ENCODE measurements at regions not wholly inside any gene's neighbourhood (a gene's known extent, or its start where the extent isn't known, plus 50 kb on each side); places are given as distances from the start of the nearest gene placed in this dataset.
"Not testable (repeated sequence)": the region's sequence is repeated elsewhere in the genome, so short reads cannot be mapped to it uniquely, and the experiment has no call there.

GRCh38 chr1:173303984-173304383, 96.9 kb upstream of the TNFSF4 start:
- Mint-ChIP-seq H3K36me3 (peaks cover 0 to 5% (median 0%) of the 10 kb centered on the region in 3 donors), H3K27ac (no peak overlapping the region), H3K9me3 (peaks cover 0 to under 1% (median 0%) of the 10 kb centered on the region in 6 donors), H3K27me3 (ENCODE audit: low read depth in 3 of 3) (peaks cover 0 to 2% (median 0%) of the 10 kb centered on the region in 3 donors), H3K4me1 (no peaks in the 10 kb centered on the region), H3K4me3 (no peak overlapping the region)
- no peak for DNase-seq

- no peak for DNase-seq
- Mint-ChIP-seq H3K27ac (no peak overlapping the region), H3K4me1 (no peaks in the 10 kb centered on the region), H3K27me3 (ENCODE audit: low read depth in 3 of 3) (peaks cover 0 to 2% (median 0%) of the 10 kb centered on the region in 3 donors), H3K36me3 (peaks cover 0 to 5% (median 0%) of the 10 kb centered on the region in 3 donors), H3K9me3 (peaks cover 0 to 1% (median 0%) of the 10 kb centered on the region in 6 donors), H3K4me3 (no peak overlapping the region)
These were observed 97.5 kb upstream of the TNFSF4 start for GRCh38 chr1:173304529-173305227.

DNA sequence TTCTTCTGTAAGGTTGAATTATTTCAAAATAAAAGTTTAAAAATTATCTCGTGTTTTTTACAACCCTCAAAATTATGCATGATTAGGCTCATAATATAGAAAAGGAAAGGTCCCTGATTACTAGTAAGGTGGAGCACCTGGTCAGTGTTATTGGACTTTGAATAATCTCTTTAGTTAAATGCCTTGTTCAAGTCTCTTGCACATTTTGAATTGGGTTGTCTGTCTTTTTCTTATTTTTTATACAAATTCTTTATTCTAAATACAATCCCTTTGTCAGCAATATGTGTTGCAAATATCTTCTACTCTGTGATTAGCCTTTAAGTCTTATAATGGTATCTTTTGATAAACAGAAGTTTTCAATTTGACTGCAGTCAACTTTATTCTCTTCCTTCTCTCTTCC, 100.7 kb upstream of the TNFSF4 start:
- DNase-seq: no peak
- Mint-ChIP-seq H3K4me3 (no peak overlapping the region), H3K27ac (no peak overlapping the region), H3K36me3 (peaks cover 0 to 8% (median 4%) of the 10 kb centered on the region in 3 donors), H3K4me1 (no peaks in the 10 kb centered on the region), H3K27me3 (ENCODE audit: low read depth in 3 of 3) (peaks cover 0 to 6% (median 1%) of the 10 kb centered on the region in 3 donors), H3K9me3 (peaks cover 0 to 2% (median 0%) of the 10 kb centered on the region in 6 donors)

GRCh38 chr1:173314656-173315055, 107.5 kb upstream of the TNFSF4 start:
- DNase-seq: no peak
- Mint-ChIP-seq H3K4me3 (no peak overlapping the region), H3K27me3 (ENCODE audit: low read depth in 3 of 3) (peaks cover 0 to 8% (median 5%) of the 10 kb centered on the region in 3 donors), H3K9me3 (peaks cover 0 to 4% (median 0%) of the 10 kb centered on the region in 6 donors), H3K4me1 (no peaks in the 10 kb centered on the region), H3K36me3 (peaks cover 3 to 9% (median 9%) of the 10 kb centered on the region in 3 donors), H3K27ac (no peak overlapping the region)

GRCh38 chr1:173315296-173315695, 108.2 kb upstream of the TNFSF4 start:
- H3K4me1 Mint-ChIP-seq: no peaks in the 10 kb centered on the region
- no peak overlapping the region for H3K27ac Mint-ChIP-seq
- H3K36me3 Mint-ChIP-seq: peaks cover 3 to 15% (median 9%) of the 10 kb centered on the region in 3 donors
- peaks cover 0 to 3% (median 0%) of the 10 kb centered on the region in 6 donors for H3K9me3 Mint-ChIP-seq
- peaks cover 0 to 11% (median 4%) of the 10 kb centered on the region in 3 donors for H3K27me3 Mint-ChIP-seq (ENCODE audit: low read depth in 3 of 3)
- DNase-seq: no peak
- no peak overlapping the region for H3K4me3 Mint-ChIP-seq

GRCh38 chr1:173318788-173319187, 111.7 kb upstream of the TNFSF4 start:
- Mint-ChIP-seq H3K36me3 (peaks cover 10 to 32% (median 14%) of the 10 kb centered on the region in 3 donors), H3K27ac (no peak overlapping the region), H3K4me1 (no peaks in the 10 kb centered on the region), H3K27me3 (ENCODE audit: low read depth in 3 of 3) (peaks cover 0 to 7% (median 4%) of the 10 kb centered on the region in 3 donors), H3K4me3 (no peak overlapping the region), H3K9me3 (peaks cover 0 to 7% (median 2%) of the 10 kb centered on the region in 6 donors)
- DNase-seq: no peak

- not testable (repeated sequence) for H3K27ac Mint-ChIP-seq; H3K27me3 Mint-ChIP-seq (ENCODE audit: low read depth in 3 of 3)
- peaks cover 12 to 26% (median 15%) of the 10 kb centered on the region in 3 donors for H3K36me3 Mint-ChIP-seq
These were observed 117.2 kb upstream of the TNFSF4 start for GRCh38 chr1:173324352-173324751.

DNA sequence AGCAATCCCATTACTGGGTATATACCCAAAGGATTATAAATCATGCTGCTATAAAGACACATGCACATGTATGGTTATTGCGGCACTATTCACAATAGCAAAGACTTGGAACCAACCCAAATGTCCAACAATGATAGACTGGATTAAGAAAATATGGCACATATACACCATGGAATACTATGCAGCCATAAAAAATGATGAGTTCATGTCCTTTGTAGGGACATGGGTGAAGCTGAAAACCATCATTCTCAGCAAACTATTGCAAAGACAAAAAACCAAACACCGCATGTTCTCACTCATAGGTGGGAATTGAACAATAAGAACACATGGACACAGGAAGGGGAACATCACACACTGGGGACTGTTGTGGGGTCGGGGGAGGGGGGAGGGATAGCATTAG, 120.9 kb upstream of the TNFSF4 start:
- H3K27ac Mint-ChIP-seq; H3K4me1 Mint-ChIP-seq; H3K27me3 Mint-ChIP-seq (ENCODE audit: low read depth in 3 of 3); H3K4me3 Mint-ChIP-seq; DNase-seq: not testable (repeated sequence)
- H3K9me3 Mint-ChIP-seq: peaks cover 0 to 10% (median 2%) of the 10 kb centered on the region in 6 donors
- H3K36me3 Mint-ChIP-seq: peaks cover 7 to 12% (median 9%) of the 10 kb centered on the region in 3 donors

More at GRCh38 chr1:173324352-173324751, 117.2 kb upstream of the TNFSF4 start:
- not testable (repeated sequence) for DNase-seq, H3K4me3 Mint-ChIP-seq, H3K4me1 Mint-ChIP-seq
- H3K9me3 Mint-ChIP-seq: peaks cover 0 to 10% (median 2%) of the 10 kb centered on the region in 6 donors

DNA sequence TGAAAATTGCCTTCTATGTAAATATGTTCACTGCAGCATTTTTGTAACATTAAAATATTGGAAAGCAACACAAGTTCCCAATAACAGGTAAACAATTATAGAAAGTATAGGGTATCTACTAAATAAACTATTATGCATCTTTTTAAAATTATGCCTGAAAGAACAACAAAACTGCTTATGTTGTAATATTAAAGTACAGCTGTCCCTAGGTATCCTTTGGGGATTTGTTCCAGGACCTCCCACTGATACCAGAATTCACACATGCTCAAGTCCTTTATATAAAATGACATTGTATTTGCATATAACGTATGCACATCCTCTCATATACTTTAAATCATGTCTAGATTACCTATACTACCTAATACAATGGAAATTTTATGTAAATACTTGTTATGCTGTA, 121.8 kb upstream of the TNFSF4 start:
- no peak for DNase-seq
- H3K4me1 Mint-ChIP-seq: peaks cover 8 to 10% of the 10 kb centered on the region in 2 donors
- peaks cover 4 to 6% (median 5%) of the 10 kb centered on the region in 3 donors for H3K36me3 Mint-ChIP-seq
- peaks cover 0 to 5% (median under 1%) of the 10 kb centered on the region in 6 donors for H3K9me3 Mint-ChIP-seq
- H3K27ac Mint-ChIP-seq: no peak overlapping the region
- H3K27me3 Mint-ChIP-seq (ENCODE audit: low read depth in 3 of 3): no peaks in the 10 kb centered on the region
- H3K4me3 Mint-ChIP-seq: no peak overlapping the region

DNA sequence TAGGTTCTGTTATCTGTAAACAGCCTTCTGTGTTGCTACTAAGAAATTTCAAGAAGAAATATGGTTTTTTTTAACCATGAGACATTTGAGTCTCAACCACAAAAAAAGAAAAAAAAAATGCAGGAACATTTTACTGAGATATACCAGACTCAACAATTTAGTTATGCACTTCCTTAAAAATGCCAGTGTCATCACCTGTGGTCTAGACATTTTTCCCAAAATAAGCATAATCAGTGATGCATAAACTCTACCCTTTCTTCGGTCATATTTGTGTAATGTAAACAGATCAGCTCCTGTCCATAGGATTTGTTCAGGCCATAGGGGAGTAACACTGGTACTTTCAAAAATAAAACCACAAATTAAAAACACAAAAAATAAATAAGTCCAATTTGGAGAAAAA, 122.6 kb upstream of the TNFSF4 start:
- Mint-ChIP-seq H3K36me3 (peaks cover 2 to 6% (median 4%) of the 10 kb centered on the region in 3 donors), H3K4me1 (peaks cover 8 to 10% of the 10 kb centered on the region in 2 donors), H3K4me3 (no peak overlapping the region), H3K9me3 (peaks cover 0 to 2% (median 0%) of the 10 kb centered on the region in 6 donors), H3K27me3 (ENCODE audit: low read depth in 3 of 3) (no peaks in the 10 kb centered on the region), H3K27ac (no peak overlapping the region)
- DNase-seq: no peak

- H3K36me3 Mint-ChIP-seq: peaks cover 8 to 12% (median 10%) of the 10 kb centered on the region in 3 donors
These were observed 123.2 kb upstream of the TNFSF4 start for GRCh38 chr1:173330149-173330951.

DNA sequence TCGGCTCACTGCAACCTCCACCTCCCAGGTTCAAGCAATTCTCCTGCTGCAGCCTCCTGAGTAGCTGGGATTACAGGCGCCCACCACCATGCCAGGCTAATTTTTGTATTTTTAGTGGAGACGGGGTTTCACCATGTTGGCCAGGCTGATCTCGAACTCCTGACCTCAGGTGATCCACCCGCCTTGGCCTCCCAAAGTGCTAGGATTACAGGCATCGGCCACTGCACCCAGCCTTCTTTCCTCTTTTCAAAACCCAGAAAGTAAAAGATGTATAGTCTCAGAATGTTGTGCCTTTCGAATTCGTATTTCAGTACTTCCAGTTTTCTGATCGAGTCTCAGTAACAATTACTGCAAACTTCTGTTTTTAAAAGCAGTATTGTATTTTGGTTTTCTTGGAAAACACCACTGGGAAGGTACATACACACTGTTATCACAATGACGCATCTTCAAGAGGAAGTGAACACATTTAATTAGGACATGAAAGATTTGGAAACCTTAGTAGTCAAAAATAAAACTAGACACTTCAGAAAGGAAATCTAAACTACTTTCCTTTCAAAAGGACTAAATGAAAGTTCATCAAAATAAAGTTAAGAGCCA, 123.9 kb upstream of the TNFSF4 start:
- not testable (repeated sequence) for H3K4me1 Mint-ChIP-seq; H3K27me3 Mint-ChIP-seq (ENCODE audit: low read depth in 3 of 3); DNase-seq; H3K9me3 Mint-ChIP-seq
- peak overlapping the region in 5 of 6 donors; percentile 51 to 81 (median 68) for H3K27ac Mint-ChIP-seq
- peak overlapping the region in 1 of 5 donors; percentile 20 for H3K4me3 Mint-ChIP-seq
- H3K36me3 Mint-ChIP-seq: peaks cover 8 to 12% (median 11%) of the 10 kb centered on the region in 3 donors

More at GRCh38 chr1:173330149-173330951, 123.2 kb upstream of the TNFSF4 start:
- Mint-ChIP-seq H3K27me3 (ENCODE audit: low read depth in 3 of 3) (no peaks in the 10 kb centered on the region), H3K4me3 (no peak overlapping the region), H3K9me3 (peaks cover 0 to 2% (median 0%) of the 10 kb centered on the region in 6 donors), H3K27ac (no peak overlapping the region), H3K4me1 (peaks cover 8 to 10% of the 10 kb centered on the region in 2 donors)
- no peak for DNase-seq

- DNase-seq: no peak
- H3K4me3 Mint-ChIP-seq: no peak overlapping the region
- peaks cover 8 to 10% of the 10 kb centered on the region in 2 donors for H3K4me1 Mint-ChIP-seq
- peak overlapping the region in 1 of 6 donors; percentile 65 for H3K27ac Mint-ChIP-seq
- no peaks in the 10 kb centered on the region for H3K27me3 Mint-ChIP-seq (ENCODE audit: low read depth in 3 of 3)
- no peaks in the 10 kb centered on the region for H3K9me3 Mint-ChIP-seq
- peaks cover 8 to 12% (median 11%) of the 10 kb centered on the region in 3 donors for H3K36me3 Mint-ChIP-seq
These were observed 124.9 kb upstream of the TNFSF4 start for GRCh38 chr1:173332026-173332425.
